ENCODE measurements at regions not wholly inside any gene's neighbourhood (a gene's known extent, or its start where the extent isn't known, plus 50 kb on each side); places are given as distances from the start of the nearest gene placed in this dataset.

DNA sequence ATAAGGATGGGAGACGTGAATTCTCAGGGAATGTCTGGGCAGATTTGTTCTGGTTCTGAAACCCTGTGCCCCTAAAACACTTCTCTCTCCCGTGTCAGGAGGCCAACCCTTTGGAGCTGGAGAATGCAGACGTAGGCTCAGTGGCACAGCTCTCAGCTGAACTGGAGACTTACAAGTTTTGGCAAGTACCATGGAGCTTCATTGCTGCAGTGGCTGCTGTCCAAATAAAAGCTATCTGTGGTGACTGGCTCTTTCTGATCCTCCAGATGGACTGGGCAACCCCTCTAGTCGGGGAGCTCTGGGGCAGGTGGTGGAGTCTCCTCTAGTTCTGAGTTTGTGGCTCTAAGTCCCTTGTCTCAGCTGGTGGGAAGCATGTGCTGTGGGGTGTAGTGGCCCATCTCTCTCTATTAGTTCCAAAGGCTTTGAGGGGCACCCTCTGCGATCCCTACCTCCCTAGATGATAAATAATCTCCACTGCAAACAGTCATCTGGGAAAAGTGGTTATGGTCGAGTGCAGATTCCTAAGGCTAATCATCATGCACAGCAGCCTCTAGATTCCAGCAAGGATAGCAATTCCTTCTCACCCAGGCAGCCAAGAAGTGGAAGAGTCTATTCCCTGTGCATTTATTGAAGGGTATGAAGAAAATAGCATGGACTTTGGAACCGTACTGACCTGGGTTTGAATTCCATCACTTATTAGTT lies 204.2 kb upstream of the KLF4 start:
- Histone ChIP-seq H4K20me1 (ENCODE audit: insufficient read depth, low read length) (no peaks in the 10 kb centered on the region), H2AFZ (ENCODE audit: low read length) (no peak overlapping the region), H3K79me2 (ENCODE audit: insufficient read depth, low read length) (no peaks in the 10 kb centered on the region), H3K9me3 (ENCODE audit: low read length) (no peaks in the 10 kb centered on the region), H3K4me2 (ENCODE audit: low read depth, low read length) (no peak overlapping the region), H3K27ac (ENCODE audit: extremely low read length, insufficient read depth, low read length) (no peak overlapping the region), H3K9ac (ENCODE audit: insufficient read depth, low read depth, low read length) (no peak overlapping the region), H3K27me3 (ENCODE audit: control insufficient read depth in 1 of 2, insufficient read depth in 2 of 2, low read length in 2 of 2) (no peaks in the 10 kb centered on the region), H3K4me3 (replicated peaks in 1 of 3; ENCODE audit: insufficient read depth in 1 of 3, low read depth in 2 of 3, low read length in 3 of 3) (no peak overlapping the region), H3K36me3 (replicated peaks in 1 of 2; ENCODE audit: control insufficient read depth in 1 of 2, insufficient read depth in 2 of 2, low read length in 2 of 2) (no peaks in the 10 kb centered on the region), H3K4me1 (ENCODE audit: insufficient read depth, low read length) (no peaks in the 10 kb centered on the region)
- intact Hi-C loops (cut with micrococcal nuclease; ENCODE audit: unreplicated experiment): no loop called here
- no peak for TF ChIP-seq ZNF710 (CRISPR knock-in tag; IDR thresholded peaks at IDR 0.05; ENCODE audit: borderline replicate concordance)
- no peak for TF ChIP-seq ZBTB1 (CRISPR knock-in tag; IDR thresholded peaks at IDR 0.05; ENCODE audit: borderline replicate concordance)
- TF ChIP-seq RELA (CRISPR knock-in tag; IDR thresholded peaks at IDR 0.05): no peak
- TF ChIP-seq, protein P1, sequence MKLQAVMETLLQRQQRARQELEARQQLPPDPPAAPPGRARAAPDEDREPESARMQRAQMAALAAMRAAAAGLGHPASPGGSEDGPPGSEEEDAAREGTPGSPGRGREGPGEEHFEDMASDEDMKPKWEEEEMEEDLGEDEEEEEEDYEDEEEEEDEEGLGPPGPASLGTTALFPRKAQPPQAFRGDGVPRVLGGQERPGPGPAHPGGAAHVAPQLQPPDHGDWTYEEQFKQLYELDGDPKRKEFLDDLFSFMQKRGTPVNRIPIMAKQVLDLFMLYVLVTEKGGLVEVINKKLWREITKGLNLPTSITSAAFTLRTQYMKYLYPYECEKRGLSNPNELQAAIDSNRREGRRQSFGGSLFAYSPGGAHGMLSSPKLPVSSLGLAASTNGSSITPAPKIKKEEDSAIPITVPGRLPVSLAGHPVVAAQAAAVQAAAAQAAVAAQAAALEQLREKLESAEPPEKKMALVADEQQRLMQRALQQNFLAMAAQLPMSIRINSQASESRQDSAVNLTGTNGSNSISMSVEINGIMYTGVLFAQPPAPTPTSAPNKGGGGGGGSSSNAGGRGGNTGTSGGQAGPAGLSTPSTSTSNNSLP (IDR thresholded peaks at IDR 0.05; ENCODE audit: low read depth, low read length): no peak
- TF ChIP-seq ZNF136 (CRISPR knock-in tag; IDR thresholded peaks at IDR 0.05; ENCODE audit: low read depth): no peak
- TF ChIP-seq ZFX (CRISPR knock-in tag; IDR thresholded peaks at IDR 0.05; ENCODE audit: low read depth): no peak
- no peak for TF ChIP-seq TRAFD1 (CRISPR knock-in tag; IDR thresholded peaks at IDR 0.05; ENCODE audit: borderline replicate concordance)
- TF ChIP-seq CREBL2 (CRISPR knock-in tag; IDR thresholded peaks at IDR 0.05; ENCODE audit: borderline replicate concordance): no peak
- no peak for TF ChIP-seq TMF1 (CRISPR knock-in tag; IDR thresholded peaks at IDR 0.05; ENCODE audit: low read depth)
- TF ChIP-seq BRD4 (CRISPR knock-in tag; IDR thresholded peaks at IDR 0.05): no peak
- ATAC-seq (no peak), FAIRE-seq (no peak), DNase-seq (ENCODE audit: low spot score) (no peak)
- BruUV-seq (replicated peaks): no TSS peak
- CTCF ChIA-PET (ENCODE audit: low intra/inter-chr PET ratio, low total read pairs): no interaction called here
- 0% methylated on average over 7 of the region's 7 CpGs for WGBS (ENCODE audit: low lambda C conversion rate)
- POLR2A ChIA-PET: no interaction called here
- in situ Hi-C loops (cut with HindIII; ENCODE audit: extremely low pct_ligation_motif_present, low pct_unique_long_range_greater_than_20kb): no loop called here

Data from HepG2 (cell line).